ENCODE measurements at regions not wholly inside any gene's neighbourhood (a gene's known extent, or its start where the extent isn't known, plus 50 kb on each side); places are given as distances from the start of the nearest gene placed in this dataset.
A peak's percentile ranks its signal among the peaks of the same experiment; 100 is the strongest.

DNA sequence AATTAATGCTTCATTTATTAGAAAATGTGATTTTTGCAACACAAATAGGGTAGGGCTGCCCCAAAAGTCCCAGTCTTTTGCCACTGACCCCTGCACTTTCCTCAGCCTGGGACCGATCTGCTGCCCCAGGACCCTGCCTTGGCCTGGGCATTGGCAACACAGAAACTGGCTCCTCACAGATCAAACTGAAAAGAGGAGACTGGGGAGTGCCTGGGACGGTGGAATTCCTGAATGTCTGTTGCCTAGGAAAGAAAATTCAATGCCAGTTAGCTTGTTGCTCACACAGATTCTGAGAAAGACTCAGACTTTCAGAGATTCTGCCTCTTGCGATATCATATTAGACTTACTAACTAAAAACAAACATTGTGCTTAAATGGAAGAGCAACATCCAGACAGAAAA, 211.2 kb downstream of the VAPA start:
- no peak overlapping the region for H3K27ac ChIP-seq
- H3K9me3 ChIP-seq, result no peaks in the 10 kb centered on the region
- DNase-seq, result no peak
- H3K4me3 ChIP-seq, result no peak overlapping the region
- no peaks in the 10 kb centered on the region for H3K36me3 ChIP-seq
- H3K4me1 ChIP-seq, result no peaks in the 10 kb centered on the region
- H3K27me3 ChIP-seq, result no peaks in the 10 kb centered on the region
- H3K9ac ChIP-seq (ENCODE audit: low read depth in 2 of 2, low read length in 2 of 2), result no peak overlapping the region
- intact Hi-C loops (cut with DNase I), result no loop called here
- TF ChIP-seq CTCF (IDR thresholded peaks at IDR 0.05), result no peak

DNA sequence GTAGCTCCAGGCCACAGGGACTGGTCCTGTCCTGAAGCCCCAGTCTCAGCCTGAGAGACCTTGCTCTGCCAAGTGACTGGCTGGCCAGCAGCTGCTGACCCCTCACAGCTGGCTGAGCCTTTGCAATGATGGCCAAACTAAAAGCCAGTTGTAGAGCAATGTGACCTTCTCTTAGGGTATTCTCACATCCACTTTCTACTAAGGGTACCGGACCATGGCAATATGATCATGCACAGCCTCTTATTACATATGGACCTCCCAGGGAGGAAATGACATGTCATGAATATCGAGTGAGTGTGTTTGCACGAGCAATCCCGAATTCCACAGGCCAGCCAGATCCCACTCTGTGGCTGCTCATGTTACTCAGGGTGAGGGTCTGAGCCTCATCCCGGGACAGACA, 213.9 kb downstream of the VAPA start:
- peak; percentile 7 for DNase-seq
- Histone ChIP-seq H3K9ac (ENCODE audit: low read depth in 2 of 2, low read length in 2 of 2) (no peak overlapping the region), H3K4me3 (no peak overlapping the region), H3K27ac (no peak overlapping the region), H3K27me3 (peaks cover 6% of the 10 kb centered on the region), H3K36me3 (no peaks in the 10 kb centered on the region), H3K9me3 (no peaks in the 10 kb centered on the region), H3K4me1 (no peaks in the 10 kb centered on the region)
- intact Hi-C loops (cut with DNase I), result no loop called here
- TF ChIP-seq CTCF (IDR thresholded peaks at IDR 0.05), result no peak

GRCh38 chr18:10128921-10129501, 215.2 kb downstream of the VAPA start:
- TF ChIP-seq CTCF (IDR thresholded peaks at IDR 0.05), result no peak

DNA sequence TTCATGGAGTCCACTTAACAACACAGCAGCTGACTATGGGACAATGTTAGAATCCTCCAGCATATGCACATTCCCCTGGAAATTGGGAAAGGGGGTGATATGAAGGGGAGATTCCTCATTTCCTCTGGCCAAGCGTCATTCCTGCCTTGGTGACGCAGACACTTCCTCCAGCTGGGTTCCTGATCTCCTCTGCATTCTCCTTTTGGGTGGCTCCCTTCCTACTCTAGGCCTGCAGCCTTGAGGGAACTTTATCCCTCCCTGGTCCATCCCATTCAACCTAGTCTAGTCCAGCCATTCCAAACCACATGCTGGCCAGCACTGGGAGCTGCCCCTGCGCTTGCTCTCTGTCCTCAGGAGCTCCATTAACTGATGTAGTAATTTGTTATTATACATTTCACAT, 216.8 kb downstream of the VAPA start:
- no peak for TF ChIP-seq CTCF (IDR thresholded peaks at IDR 0.05)

More at GRCh38 chr18:10128921-10129501, 215.2 kb downstream of the VAPA start:
- H3K4me3 ChIP-seq, result no peak overlapping the region
- DNase-seq, result no peak
- H3K36me3 ChIP-seq, result no peaks in the 10 kb centered on the region
- no peaks in the 10 kb centered on the region for H3K4me1 ChIP-seq
- no peak overlapping the region for H3K27ac ChIP-seq
- no peak overlapping the region for H3K9ac ChIP-seq (ENCODE audit: low read depth in 2 of 2, low read length in 2 of 2)
- intact Hi-C loops (cut with DNase I), result no loop called here
- H3K9me3 ChIP-seq, result no peaks in the 10 kb centered on the region
- peaks cover 6% of the 10 kb centered on the region for H3K27me3 ChIP-seq

GRCh38 chr18:10131081-10131459, 217.3 kb downstream of the VAPA start:
- Histone ChIP-seq H3K4me3 (no peak overlapping the region), H3K9me3 (no peaks in the 10 kb centered on the region), H3K27me3 (peaks cover 6% of the 10 kb centered on the region), H3K27ac (no peak overlapping the region), H3K36me3 (no peaks in the 10 kb centered on the region), H3K4me1 (no peaks in the 10 kb centered on the region), H3K9ac (ENCODE audit: low read depth in 2 of 2, low read length in 2 of 2) (no peak overlapping the region)
- no peak for DNase-seq
- intact Hi-C loops (cut with DNase I), result no loop called here
- TF ChIP-seq CTCF (IDR thresholded peaks at IDR 0.05), result no peak

More for the DNA sequence above, 216.8 kb downstream of the VAPA start:
- no peaks in the 10 kb centered on the region for H3K9me3 ChIP-seq
- DNase-seq, result no peak
- H3K36me3 ChIP-seq, result no peaks in the 10 kb centered on the region
- H3K4me1 ChIP-seq, result no peaks in the 10 kb centered on the region
- H3K9ac ChIP-seq (ENCODE audit: low read depth in 2 of 2, low read length in 2 of 2), result no peak overlapping the region
- H3K27me3 ChIP-seq, result peaks cover 6% of the 10 kb centered on the region
- no peak overlapping the region for H3K27ac ChIP-seq
- no peak overlapping the region for H3K4me3 ChIP-seq
- intact Hi-C loops (cut with DNase I), result no loop called here

Measured in colonic mucosa (tissue), 4 donors.